T-helper 1 cell treated with Interleukin-12 subunit alpha and Interleukin-12 subunit beta and Interleukin-4 antibody, amounts not matched to agents 30 ng/mL and 1 ng/mL, for 36 hours (primary cell): ENCODE measurements at regions not wholly inside any gene's neighbourhood (a gene's known extent, or its start where the extent isn't known, plus 50 kb on each side); places are given as distances from the start of the nearest gene placed in this dataset.

Source experiments
- intact Hi-C: fragments of 100-400 bp; cut with micrococcal nuclease; formaldehyde crosslinking; loops from one replicate; pipeline ENCODE4 v1.15.1; 2024

DNA sequence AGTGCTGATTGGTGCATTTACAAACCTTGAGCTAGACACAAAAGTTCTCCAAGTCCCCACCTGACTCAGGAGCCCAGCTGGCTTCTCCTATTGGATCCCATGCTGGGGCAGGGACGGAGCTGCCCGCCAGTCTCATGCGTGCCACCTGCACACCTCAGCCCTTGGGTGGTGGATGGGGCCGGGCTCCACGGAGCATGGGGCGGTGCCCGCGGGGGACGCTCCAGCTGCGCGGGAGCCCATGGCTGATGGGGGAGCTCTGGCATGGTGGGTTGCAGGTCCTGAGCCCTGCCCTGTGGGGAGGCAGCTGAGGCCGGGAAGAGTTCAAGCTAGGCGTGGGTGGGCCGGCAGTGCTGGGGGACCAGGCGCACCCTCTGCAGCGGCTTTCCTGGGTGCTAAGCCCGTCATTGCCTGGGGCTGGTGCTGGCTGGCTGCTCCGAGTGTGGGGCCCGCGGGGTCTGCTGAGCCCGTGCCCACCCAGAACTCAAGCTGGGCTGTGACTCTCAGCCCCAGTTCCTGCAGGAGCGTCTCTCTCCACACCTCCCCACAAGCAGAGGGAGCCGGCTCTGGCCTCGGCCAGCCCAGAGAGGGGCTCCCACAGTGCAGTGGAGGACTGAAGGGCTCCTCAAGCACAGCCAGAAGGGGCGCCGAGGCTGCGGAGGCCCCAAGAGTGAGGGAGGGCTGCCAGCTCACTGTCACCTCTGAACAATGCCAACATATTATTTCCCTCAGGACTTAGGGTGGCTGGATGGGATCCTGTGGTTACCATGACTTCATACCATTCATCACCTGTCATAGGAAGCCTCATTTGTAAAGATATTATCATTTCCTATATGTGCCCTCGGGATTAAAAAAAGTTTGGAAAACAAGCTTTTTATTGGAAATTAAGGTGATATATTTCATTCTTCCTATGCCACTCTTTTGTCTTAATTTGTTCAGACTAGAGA lies 688.7 kb downstream of the ETS1 start:
- intact Hi-C loops: no loop called here

DNA sequence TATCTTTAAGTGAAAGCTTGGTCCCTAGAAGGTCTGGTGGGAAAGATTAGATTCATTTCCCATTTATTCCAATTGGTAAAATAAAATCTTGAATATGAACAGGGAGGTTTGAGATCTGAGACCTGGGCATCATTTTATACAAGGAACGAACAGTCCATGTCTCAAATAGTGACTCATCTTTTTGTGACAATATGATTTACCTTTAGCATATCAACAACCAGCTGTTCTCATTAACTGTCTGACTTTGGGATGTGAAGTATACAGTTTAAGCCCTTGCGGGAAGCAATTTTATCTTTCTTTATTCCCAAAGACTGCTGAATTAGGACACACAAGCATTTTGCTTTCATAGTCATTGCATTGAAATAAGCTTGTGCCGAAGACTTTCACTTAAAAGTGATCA lies 691.6 kb downstream of the ETS1 start:
- intact Hi-C loops: no loop called here

DNA sequence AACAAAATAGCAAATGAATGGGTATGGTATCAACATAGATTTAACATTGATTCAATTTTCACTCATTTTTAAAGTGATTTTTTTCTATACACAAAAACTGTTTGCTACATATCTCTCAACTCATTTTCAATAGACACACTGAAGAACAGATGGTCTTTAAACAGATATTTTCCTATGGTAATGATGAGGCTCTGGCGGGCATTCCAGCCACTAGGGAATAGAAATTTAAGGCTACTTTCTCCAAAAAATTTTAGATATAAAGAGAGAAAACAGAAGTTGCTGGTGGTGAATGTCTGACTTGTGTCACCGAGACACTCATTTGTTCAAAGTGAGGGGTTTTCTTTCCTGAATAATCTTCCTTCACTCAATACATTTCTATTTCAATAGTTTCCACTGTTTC lies 693.0 kb downstream of the ETS1 start:
- intact Hi-C loops: no loop called here

DNA sequence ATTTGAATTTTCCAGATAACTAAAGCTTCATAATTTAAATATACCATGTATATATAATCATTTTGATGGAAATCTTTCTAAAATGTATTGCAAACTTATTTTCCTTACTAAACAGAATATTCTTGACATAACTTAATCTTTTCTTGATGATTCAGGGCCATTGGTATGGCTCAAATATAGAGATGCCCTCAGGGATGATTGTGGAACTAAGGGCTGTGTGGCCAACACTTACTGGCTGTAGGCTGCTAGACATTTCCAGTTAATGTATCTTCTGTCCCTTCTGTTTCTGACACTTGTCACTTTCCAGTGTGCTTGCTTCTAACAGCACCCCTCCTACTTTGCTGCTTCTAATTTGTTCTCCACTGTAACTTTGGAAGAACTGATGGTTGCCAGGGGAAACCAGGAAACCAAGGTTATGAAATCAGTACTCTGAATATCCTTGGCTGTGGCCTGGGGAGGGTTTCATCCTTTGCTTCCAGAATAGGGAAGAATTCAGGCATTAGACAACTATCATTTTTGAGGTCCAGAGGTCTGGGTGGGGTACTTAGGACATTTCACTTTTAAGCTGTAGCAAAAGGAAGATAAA lies 697.2 kb downstream of the ETS1 start:
- intact Hi-C loops: no loop called here

DNA sequence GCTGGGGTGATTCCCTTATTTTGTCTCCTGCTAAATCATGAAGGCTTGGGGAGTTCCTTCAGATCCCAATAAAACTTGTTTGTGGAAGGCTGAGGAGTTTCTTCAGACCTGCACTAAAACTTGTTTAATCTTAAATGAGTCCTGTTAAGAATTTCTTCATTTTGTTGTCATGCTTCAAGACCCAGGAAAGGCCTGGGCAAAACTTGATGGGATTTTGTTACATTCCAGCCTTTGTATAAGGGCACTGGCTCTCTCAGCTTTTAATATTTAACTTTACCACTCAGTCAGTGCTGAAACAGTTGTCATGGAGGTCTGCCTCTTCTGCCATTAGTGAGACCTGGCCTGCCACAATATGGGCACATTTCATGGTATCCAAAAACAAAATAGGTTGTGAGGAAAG lies 699.0 kb downstream of the ETS1 start:
- intact Hi-C loops: no loop called here

DNA sequence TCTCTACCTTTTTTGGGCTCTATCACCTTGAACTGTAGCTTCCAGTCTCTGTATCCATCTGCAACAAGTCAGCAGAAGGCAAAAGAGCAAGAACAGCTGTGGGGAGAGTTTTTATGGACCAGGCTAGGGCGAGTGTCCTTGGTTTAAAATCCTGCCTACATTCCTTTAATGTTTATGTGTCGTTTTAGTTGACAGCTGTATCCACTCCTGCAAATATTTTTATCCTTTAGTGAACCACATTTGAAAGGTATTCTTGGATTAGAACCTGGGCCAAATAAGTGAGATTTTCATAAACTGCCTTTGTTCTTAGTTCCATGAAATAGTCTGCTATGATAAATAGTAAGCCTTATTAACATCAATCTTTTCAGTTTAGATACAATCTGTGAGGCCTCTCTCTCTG lies 712.2 kb downstream of the ETS1 start:
- intact Hi-C loops: no loop called here

DNA sequence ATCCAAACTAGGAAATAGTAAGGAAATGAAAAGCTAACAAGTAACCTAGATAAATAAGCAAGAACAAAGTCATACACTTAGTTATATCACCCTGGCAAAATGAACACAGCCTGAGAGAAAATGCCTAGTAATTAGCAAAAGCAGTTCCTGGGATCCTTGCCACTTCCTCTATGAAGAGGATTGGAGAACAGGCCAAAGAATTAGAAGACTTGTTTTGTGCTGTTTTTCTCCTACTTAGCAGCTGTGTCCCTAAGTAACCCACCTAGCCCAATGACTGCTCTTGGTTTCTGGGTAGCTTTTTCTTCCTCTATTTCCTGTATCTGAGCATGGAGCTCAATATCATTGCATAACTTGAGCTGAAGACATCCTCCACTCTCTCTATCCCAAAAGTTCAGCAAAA lies 713.9 kb downstream of the ETS1 start:
- intact Hi-C loops: no loop called here

DNA sequence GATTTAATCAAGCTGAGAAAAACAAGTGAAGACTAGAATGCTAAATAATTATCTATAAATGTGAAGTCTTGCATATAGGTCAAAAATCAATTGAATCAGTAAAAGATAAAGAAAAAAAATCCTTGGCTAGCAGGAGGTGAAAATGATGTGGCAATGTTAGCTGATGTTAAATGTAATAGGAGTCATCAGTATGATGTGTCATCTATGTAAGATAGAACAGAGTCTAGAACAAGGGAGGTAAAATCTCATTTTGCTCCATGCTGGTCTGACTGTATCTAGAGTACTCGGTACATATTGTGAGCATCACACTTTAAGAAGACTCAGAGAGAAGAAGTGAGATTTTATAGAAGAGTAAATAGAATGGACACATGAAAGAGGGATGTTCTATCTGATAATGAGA lies 721.2 kb downstream of the ETS1 start:
- intact Hi-C loops: no loop called here

DNA sequence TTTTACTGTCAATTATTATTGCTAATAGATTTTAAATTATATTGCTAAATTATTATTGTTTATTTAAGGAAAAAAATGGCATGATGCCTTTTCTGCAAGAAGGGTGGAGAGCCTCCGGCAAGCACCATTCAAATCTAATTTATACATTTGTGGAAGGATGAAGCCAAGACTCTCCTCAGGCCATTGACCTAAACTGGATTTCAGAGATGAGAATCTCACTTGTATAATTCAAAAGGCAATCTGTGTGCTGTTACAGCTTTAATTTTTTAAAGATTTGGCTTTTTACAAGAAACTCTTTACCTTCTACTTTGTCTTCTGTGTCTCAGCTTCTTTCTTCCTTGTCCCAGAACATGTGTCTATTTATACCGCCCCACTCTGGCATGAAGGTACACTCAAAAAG lies 722.5 kb downstream of the ETS1 start:
- intact Hi-C loops: no loop called here

DNA sequence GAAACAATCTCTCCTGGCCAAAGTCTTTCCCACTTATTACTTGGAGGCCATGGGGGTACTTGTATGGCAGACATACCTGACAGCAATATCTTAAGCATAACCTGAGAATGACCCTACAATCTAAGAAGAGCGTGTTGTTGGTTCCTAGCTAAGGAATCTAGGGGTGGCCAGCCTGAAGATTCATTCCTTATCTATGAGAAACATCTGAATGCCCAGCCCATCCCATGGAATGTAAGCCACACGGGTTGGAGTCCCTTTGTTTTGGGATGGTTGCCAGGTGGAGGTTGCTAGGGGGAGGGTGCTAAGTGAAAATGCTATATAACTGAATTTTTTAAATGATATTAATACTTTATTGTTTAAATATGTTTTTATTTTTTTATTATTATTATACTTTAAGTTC lies 725.0 kb downstream of the ETS1 start:
- intact Hi-C loops: no loop called here

DNA sequence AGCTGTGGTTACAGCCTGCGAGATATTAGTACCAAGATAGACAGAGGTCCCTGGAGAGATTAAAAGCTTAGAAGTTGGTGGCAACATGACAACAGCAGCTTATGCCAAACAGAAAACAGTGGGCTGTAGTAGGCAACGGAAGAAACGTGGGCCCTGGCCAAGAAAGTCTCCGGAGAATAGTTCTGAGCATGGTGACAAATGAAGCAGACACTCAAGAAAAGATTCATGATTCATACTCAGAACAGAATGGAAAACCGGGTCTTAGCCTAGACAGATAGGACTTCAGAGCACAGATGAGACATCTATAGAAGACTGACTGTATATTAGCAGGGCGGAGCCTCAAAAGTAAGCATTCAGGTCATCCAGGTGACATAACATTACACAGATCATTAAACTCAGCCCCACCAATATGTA lies 727.4 kb downstream of the ETS1 start:
- intact Hi-C loops: no loop called here

DNA sequence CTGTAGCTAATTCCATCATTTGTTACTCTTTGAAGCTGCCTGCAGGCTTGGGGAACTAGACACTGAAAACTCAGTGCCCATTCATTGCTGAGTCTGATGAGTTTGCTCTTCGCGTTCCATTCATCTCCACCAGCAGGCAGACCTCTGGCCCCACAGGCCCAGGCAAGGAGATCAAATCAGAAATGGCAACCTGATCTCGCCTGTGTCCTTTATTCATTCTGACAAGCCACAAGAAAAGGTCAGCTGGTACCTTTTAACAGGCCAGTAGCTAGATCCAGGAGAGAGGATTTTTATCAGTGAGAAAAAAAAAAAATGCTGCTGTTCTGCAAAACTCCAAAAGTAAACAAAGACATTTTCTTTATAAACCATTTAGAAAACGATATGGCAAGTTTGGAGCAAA lies 742.5 kb downstream of the ETS1 start:
- intact Hi-C loops: no loop called here

DNA sequence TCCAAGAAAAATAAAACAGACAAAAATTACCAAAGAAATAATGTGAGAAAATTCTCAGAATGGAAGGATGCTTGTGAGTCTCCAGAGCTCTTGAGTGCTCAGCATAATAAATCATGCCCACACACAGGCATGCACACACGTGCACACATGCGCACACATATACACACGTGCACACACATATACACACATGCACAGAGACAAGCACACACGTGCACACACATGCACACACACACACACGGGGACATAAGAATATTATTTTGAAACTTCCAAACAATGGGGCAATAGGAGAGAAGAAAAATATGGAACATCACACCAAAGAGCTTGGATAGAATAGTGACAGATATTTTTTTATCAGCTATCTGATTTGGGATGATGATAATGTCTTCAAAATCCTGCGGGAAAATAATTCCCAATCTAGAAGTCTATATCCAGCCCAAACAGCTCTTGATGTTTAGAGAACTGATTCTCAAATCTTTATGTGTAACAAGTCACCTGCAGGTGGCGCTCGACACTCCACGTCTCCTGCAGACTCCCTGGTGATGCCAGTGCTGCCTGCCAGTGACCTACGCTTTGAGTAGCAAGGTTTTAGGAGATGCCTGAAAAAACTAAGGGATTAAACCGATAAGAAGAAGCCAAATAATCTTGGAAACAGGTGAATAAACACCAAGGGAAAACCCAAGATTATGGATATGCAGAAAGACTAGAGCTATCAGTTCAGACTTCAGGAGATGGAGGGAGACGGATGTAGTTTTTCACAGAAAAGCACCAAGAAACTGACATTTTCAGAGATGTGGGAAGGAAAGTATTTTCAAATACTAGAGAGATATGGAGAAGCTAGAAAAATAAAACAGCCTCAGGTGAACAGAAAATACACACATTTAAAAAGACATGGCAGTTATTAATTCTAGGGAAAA lies 743.6 kb downstream of the ETS1 start:
- intact Hi-C loops: no loop called here

DNA sequence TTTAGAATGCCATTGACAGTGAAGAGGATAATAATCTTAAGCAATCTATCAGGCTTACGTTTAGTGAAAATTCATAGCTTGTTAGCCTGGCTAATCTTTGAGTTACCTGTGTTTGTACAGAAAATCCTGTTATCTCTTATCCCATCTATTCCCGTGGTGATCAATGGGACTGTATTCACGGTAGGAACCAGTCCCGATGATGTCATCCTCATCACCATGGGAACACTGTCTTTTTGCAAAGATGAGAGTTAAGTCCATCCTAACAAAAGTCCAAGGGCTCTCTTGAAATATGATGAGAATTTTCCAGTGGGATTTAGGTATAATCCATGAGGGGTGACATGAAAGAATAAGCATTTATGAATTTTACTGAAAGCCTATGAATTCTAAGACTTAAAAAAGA lies 762.2 kb downstream of the ETS1 start:
- intact Hi-C loops: no loop called here

DNA sequence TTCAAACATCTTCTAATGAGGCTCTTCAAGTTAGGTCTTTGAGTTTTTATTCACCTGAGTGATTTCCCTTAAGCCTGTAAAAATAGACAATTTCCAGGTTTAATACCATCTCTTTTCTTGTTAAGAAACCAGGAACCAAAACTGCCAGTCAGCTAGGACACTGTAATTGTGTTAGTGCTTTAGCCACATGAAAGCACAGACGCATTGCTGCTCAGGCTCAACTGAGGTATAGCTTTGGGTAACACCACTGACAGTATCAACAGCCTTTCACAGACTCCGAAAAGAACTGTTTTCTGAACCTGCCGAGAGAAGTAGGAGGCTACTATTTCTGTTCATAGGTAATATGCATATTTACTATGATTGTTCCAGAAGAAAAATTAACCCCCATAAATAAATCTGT lies 768.7 kb downstream of the ETS1 start:
- intact Hi-C loops: no loop called here

DNA sequence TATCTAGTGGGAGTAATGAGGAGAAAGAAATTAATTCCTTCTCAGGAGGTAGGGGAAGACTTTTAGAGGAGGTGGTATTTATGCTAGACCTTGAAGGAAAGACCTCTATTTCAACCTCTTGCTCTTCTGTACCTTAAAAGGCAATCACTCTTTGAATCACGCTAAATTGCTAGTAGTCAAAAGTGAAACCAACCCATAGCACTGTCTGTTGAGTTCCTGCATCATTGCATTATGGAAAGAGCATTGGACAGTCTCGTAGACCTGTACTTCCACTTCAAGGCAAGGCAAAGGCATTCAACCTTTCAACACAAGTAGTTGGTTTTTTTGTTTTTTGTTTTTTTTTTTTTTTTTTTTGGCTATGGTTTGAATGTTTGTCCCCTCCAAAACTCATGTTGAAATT lies 770.4 kb downstream of the ETS1 start:
- intact Hi-C loops: no loop called here

DNA sequence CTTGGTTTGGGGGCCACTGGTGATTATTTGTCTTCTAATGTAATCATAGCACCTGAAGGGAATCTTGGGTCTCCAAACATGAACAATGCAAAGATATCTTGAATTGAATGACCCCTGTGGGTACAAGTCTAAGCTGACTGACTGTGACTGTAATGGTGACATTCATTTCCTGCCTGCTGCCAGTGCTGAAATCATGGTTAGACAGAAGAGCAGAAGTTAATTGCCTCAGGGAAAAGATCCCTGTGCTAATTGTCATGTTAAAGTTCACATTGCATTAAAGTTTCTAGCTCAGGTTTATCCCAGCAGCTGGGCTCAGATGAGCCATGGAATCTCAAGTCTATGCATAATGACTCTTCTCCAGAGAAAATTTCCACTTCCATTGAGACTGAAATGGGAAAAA lies 772.0 kb downstream of the ETS1 start:
- intact Hi-C loops: no loop called here

DNA sequence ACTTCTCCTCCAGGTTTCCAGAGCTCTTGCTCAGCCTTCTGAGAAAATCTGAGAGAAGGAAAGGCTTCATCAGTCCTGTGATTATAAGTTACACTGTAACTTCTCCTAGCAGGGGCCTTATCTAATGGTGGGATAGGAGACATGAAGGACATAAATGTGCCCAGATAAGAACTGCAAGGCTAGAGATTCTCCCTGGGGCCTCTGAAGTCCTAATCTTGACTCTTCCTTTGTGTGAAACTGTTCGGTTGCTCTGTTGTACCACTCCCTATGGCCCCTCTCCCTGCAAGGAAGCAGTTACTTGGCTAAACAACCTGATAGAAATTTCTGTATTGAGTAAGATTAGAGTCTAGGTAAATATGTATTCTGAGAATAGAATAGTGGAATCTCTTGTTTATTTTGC lies 780.9 kb downstream of the ETS1 start:
- intact Hi-C loops: no loop called here

DNA sequence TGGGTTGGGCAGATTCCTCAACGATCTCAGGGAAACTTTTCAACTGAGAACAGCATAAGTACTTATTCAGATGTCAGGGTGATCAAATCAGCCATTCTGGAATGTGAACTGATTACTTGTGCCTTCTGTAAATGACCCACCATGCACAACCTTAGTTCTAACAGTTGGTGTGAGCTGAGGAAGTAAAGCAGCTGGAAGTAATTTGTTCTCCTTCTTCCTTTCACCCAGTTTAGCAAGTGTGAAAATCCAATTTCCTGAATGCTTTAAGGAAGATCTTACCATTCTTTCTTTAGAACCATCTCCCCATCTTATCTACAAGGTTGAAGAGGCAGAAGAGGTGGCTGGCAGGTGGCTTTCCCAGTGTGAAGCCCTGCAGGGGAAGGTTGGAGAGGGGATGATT lies 781.6 kb downstream of the ETS1 start:
- intact Hi-C loops: no loop called here

DNA sequence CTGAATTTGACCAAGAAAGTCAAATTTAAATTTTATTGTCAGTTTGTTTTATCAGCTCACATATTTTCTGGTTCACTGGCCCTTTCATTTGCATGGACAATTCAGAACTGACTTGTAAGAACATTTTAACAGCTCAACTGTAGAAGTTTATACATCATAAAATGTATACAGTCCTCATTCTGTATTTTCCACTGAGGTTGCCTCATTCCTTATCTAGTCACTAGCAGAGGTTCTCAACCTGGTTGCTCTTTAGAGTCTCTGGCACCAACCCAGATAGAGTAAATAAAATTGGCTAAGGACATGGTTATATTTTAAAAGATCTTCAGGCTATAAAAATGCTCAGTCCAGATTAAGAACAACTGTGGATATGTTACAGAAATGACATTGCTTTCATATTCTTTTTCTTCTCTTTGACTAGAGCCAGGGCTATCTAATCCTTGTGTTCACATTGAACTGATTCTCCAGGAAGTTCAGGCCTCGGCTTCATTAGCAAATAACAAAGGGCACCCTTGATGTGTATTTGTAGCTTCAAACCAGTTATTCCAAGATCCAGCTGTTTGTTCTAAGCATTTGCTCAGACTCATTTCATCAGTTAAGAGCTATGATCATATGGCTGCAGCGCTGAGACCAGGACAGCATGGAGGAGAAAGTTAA lies 782.5 kb downstream of the ETS1 start:
- intact Hi-C loops: no loop called here

DNA sequence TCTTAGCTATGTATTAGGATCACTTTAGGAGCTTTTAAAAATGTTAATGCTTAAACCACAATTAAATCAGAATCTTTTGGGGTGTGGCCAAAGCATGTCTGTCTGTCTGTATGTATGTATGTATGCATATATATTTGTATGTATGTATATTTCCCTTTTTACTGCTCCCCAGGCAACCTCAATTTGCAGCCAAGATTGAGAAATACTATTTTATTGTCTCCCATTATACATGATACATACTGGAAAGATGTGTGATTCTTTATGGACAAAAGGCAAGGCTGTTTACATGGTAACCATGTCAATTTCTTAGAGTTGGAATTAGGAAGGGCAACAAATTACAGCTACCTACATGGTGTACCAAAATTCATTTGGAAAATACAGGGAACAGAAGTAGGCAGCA lies 783.6 kb downstream of the ETS1 start:
- intact Hi-C loops: no loop called here
